ENCODE measurements at regions not wholly inside any gene's neighbourhood (a gene's known extent, or its start where the extent isn't known, plus 50 kb on each side); places are given as distances from the start of the nearest gene placed in this dataset.
"Not testable (repeated sequence)": the region's sequence is repeated elsewhere in the genome, so short reads cannot be mapped to it uniquely, and the experiment has no call there.

DNA sequence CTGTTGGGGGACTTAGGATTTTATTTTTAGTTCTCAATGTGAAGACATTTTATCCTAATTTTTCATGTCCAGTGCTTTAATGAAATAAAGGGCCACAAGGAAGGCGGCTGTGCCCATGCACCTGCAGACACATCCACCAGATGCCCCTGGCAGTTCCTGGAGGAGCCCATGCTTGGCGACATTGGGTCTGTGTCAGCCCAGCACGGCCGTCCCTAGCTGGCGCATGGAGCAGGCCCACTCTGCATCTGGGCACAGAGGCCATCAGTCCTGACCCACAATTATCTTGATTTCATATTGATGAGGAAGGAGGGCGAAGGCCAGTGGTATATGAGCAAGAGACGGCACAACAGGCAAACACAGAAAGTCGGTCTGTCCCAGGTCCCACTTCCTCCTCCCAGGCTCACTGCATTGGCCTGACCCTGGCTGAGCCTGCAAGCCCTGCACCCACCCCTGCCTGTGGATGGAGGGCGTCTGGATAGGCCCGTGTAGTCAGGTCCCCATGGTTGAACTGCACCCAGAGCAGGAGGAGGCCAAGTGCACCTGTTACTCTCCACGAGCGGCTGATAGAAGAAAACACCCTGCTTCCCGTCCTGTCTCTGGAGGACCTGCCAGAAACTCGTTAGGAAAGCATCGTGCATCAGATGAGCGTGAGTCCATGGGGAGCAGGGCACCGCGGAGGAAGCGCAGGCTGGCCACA is 296.9 kb downstream of the BRD1 start:
- DNase-seq (ENCODE audit: low read depth) = no peak

DNA sequence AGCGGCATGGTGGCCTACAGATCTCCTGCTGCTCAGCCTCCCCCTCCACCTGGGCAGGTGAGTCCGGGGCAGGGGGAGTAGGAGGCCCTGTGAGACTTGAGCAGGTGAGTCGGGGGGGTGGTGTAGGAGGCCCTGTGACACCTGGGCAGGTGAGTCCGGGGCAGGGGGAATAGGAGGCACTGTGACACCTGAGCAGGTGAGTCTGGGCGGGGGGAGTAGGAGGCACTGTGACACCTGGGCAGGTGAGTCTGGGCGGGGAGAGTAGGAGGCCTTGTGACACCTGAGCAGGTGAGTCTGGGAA is 299.3 kb downstream of the BRD1 start:
- DNase-seq (ENCODE audit: low read depth) = no peak

DNA sequence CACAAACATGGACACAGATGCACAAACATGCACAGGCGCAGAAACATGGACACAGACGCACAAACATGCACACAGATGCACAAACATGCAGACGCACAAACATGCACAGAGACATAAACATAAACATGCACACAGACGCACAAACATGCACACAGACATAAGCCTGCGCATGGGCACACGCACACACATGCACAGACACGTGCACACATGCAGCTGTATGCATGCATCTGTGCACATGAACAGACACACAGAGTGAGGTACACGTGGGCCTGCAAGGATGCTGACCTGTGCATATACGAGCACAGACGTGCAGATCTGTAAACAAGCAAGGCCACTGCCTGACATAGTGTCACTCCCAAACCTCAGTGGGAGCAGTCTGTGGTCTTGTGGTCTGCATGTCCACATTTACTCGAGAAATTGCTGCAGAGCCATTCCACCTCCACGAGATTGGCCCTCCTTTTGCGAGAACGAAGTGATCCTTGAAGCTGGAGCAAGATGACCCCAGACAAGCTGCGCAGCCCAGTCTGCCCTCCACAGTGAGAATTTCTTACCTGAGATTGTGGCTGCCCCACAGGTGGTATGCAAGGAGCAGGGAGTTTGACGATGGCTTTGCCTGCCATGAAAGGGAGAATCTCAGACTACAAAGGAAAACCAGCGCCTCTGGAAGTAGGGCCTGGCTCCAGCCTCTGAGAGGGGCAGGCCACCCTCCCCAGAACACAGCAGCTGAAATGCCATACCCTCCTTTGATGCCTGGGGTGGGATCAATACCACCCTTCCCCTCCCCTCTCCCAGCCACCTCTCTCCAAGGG is 299.9 kb downstream of the BRD1 start:
- no peak for DNase-seq (ENCODE audit: low read depth)

DNA sequence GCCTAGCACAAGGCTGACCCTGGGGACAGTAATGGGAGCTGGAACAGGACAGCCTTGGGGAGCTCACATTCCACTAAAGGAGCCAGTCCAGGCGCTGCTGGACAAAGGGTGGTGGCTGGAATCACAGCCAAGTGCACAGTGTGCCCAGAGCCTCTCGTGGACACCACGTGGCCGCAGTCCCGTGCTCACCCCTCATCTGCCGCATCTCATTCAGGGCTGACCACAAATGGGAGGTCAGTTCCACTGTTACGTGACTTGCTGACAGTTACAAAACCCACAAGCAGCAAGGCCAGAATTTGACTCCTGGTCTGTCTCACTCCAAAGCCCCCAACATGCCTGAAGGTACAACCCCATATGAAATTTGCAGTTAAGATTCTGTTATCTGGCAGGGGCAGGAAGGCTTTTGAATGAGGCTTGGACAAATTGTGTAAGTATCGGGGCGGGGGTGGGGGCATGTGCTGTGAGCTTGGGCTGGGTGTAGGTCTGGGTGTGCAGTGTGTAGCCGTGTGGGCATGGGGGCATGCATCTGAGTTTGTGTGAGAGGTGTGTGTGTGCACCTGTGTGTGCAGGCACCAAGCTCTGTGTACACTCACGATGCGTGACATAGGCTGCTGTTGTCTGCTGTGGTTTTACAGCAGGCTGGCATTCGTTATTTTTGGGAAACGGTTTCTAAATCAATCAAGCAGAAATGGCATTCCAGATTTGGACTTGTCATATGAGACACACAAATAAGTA is 301.7 kb downstream of the BRD1 start:
- no peak for DNase-seq (ENCODE audit: low read depth)

DNA sequence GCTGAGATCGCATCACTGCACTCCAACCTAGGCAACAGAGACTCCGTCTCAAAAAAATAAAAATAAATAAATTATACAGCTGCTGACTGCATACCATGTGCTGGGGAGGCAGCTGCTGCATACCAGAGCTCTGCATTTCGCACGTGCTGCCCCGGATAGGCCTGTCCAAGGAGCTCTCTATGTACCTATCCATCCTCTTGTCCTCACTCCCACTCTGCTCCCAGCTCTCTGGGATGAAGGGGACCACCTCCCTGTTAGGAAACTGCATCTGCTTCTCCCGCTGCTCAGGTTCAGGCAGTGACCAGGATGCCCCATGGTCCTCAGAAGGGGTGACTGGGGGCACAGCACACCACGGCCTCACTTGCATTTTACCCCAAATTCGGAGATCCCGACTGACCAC is 302.3 kb downstream of the BRD1 start:
- no peak for DNase-seq (ENCODE audit: low read depth)

DNA sequence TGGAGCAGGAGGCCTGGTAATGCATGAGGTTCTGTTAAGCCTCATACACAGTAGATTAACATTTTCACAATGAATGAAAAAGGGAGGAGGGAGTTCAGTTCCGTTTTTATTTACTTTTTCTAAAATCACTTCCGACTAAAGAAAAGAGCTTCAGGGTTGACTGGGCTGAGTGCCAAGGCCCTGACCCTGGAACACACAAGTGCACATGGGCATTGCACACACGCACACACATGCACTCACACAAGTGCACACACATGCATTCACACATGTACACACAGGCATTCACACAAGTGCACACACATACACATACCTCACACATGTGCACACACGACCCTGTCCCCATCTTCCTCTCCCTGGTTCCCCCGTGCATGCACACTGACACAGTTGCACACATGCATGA is 303.3 kb downstream of the BRD1 start:
- no peak for DNase-seq (ENCODE audit: low read depth)

DNA sequence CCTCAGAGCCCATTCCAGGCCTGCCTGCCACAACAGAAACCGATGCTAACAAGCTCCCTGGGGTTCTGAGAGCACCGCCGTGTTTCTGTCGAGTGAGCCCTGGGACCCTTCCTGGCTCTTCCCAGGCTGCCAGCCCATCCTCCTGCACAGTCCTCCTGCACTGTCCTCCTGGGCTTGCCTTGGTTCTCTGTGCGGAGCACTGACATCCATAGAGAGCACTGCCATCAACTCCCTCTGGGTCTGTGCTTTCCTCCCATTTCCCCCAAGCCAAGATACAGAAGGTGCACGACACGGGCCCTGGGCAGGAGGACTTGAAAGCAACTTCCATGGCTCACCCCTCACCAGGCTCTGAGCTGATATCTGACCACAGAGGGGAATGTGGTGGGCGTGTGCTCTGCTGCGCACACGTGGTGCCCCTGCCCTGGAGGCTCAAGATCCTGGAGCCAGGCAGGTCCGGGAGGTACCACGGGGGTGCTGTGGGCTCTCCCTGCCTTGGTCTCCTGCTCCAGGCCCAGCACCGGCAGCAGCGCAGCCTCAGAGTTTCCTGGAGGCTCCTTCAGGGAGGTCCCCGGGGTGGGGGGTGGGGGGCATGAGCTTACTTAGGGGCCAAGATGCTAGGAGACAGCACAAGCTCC is 304.2 kb downstream of the BRD1 start:
- no peak for DNase-seq (ENCODE audit: low read depth)

DNA sequence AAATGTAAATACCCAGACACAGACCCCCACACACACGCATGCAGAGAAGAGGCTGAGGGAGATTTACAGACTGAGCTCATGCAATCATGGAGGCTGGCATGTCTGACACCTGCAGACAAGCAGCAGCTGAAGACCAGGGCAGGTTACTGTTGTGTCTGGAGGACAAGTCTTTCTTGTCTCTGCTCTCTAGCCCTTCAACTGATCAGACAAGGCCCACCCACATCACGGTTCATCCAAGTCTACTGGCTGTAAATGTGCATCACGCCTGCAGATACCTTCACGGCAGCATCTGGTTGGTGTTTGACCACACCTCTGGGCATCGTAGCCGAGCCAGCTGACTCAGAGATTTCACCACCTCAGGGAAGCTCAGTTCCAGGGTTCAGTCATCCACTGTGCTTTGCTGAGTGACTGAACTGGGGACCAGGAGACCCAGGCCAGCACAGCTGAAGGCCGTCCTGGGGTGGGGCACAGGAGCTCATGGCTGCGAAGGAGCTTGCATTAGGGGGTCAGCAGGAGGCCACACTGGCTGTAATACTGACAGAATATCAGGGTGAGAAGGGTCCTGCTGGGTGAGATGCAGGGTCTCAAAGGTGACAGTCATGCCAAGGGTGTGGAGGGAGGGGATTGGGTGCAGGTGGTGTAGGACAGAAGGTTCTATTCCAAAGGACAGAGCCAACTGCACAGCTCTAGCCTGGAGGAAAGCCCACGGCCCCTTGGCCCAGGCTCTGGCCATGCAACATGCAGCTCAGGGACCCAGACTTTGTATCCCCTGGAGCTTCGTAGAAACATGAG is 304.9 kb downstream of the BRD1 start:
- DNase-seq (ENCODE audit: low read depth) = no peak

DNA sequence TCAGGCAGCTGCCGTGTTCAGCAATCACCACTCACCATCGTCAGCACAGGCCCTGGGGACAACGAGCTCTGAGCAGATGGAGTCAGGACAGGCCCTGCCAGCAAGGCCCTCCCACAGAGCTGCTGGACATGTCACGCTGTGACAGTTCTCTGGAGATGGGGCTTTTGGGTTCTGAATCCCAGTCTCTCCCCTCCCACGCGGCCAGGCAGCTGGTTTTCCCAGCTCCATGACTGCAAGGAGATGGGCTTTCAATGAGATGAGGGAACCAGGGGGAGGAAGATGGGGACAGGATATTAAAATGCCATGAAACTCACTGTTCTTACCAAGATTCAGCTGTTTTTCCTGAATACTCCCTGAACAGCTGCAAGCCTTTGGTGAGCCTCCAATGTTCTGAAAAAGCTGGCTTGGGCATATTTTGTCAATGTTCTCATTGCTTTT is 305.9 kb downstream of the BRD1 start:
- no peak for DNase-seq (ENCODE audit: low read depth)

DNA sequence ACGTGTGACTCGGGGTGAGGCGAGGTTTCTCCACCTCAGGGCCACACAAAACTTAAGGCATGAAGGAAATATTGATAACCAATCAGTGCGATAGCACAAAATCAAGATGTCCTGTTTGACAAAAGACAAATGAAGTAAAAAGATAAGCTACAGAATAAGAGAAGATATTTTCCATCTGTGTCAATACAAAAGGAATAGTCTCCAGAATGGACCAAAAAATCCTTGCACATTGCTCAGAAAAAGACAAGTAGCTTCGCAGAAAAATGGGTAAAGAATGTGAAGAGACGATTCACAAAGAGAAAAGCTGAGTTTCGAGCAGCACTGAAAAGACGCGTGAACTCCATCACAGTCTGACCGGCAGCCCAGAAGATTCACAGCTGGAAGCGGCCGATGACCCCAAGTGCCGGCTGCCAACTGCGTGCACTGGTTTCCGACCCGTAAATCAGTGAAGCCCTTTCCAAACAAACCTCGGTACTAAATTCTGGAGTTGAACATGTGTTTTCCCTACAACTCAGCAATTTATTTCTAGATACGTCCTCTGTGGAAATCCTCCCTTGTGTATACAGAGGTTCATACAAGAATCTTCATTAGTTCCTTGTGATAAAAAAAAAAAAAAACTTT is 308.4 kb downstream of the BRD1 start:
- DNase-seq (ENCODE audit: low read depth) = no peak

DNA sequence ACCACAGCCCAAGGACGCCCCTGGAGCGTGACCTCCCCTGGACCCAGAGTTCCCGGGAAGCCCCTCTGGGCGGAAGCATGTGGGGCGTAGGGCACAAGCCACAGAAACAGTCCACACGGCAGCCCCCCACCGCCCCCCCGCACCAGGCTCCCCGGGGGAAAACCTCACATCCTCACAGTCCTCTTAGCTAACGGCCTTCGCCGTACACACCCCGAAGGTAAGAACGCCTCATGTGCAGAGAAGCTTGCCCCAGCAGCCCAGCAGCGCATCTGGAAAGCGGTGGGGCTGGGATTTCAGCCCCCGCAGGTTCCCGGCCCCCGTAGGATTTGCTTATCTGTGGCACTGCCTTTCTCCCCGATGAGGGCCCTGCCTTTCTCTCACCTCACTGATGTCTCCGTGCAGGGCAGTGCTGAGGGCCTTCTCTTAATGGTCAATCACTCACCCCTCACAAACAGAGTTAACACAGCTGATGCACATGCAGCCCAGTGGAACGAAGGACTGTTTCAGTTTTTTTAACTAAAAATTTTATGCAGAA is 309.2 kb downstream of the BRD1 start:
- no peak for DNase-seq (ENCODE audit: low read depth)

DNA sequence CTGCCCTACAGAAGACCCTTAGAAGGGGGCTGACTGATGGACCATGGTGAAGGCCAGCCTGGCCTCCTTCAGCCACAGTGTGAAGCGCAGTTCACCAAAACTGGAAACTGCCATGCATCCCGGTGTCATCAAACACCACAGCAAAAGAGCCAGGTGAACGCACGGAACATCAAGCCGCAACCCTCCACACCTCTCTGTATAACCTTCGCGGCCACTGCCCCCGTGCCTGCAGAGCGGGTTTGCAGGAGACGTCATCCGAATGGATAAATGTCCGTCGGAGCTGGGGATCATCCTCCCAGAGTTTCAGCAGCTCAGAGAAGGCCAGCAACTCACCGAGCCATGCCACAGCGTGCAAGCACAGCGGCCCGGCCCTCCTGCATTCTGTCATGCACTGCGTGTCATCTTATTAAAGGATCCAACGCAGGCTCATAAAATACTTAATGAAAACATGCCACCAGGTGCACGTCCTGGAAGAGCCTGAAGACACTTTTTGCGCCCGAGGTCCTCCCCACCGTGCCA is 309.9 kb downstream of the BRD1 start:
- no peak for DNase-seq (ENCODE audit: low read depth)

DNA sequence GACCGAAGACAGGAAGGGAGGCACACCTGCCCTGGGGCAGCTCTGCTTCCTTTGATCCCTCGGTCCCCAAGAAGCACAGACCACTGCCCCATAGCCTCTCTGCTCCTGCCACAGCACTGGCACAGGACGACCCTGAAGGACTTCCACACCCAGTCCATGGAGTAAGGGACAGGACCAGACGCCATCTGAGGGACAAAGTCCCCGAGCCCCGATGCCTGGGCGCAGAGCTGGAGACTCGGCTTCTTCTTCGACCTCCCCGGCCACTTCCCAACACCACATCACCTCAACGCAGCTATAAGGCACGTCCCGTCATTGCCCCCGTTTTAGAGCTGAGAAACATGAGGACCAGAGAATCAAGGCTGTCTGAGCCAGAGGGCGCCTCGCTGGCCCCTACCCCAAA is 310.5 kb downstream of the BRD1 start:
- no peak for DNase-seq (ENCODE audit: low read depth)

DNA sequence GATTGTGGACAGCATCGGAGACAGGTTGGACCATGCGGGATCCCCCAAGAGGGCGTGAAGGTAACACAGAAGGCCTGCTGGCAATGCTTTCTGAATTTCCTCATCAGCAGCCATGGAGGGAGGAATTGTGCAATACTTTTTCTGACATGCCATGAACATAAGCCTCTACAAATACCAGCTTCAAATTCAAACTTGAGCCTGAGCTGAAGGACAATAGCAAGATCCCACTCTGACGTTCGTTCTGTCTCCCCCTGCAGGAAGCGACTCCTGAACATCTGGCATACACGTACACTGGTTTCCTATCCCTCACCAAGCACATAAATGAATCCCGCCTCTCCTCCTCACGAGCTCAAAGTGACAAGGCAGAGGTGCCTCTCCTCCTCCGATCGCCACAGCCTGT is 312.2 kb downstream of the BRD1 start:
- no peak for DNase-seq (ENCODE audit: low read depth)

DNA sequence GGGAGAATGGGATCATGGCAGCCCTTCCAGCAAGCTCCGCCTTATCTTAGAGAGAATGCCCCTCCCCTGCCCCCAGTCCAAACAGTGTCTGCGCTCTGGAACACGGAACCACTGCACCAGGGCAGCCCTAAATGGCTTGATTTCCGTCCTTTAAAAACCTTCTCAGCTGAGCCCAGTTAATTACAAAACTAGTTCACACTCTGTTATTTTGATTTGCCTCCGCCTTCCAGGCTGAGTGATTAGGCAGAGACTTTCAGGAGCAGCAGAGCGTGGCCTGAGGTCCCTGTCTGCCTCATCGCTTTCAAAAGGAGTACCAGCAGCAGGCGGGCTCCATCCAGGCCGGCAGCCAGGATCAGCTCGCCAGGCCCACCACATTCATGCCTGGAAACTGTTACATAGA is 313.0 kb downstream of the BRD1 start:
- DNase-seq (ENCODE audit: low read depth) = no peak

DNA sequence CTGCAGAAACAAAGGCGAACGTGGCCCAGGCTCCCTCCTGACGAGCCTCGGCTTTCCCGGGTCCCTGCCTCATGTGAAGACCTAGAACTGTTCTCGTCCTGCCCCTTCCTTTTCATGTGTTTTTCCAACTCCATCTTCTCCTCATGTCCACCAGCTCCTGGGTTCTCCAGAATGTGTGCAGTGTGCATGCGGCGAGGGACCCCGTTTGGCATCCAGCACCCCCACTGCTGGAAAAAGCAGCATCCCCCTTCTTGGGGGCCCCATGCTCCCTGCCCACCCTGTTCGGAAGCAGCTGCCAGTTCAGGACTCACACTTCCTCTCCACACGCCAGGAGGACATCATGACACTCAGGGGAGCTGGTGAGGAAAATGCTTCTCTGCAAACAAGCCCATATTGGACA is 313.5 kb downstream of the BRD1 start:
- DNase-seq (ENCODE audit: low read depth) = no peak

DNA sequence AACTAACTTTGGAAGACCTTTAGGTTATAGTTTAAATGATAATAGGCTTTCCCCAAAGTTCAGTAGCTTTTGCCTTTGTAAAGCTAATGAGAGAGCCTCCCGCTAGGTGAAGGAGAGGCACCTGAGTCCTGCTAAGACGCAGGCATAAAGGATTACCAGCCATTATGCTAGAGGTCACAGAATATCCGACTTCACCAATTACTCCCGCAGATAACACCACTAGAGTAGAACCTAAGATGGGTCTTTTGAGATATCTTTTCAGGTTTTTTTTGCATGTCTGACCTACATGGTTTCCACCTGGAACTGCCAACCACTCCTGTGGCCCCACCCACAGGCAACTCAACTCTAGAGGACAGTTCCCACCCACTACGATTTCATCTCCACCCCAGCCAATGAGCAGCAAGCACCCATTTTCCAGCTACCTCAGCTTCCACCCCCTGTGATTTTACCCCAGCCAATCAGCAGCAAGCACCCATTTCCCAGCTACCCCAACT is 314.3 kb downstream of the BRD1 start:
- DNase-seq (ENCODE audit: low read depth) = no peak

DNA sequence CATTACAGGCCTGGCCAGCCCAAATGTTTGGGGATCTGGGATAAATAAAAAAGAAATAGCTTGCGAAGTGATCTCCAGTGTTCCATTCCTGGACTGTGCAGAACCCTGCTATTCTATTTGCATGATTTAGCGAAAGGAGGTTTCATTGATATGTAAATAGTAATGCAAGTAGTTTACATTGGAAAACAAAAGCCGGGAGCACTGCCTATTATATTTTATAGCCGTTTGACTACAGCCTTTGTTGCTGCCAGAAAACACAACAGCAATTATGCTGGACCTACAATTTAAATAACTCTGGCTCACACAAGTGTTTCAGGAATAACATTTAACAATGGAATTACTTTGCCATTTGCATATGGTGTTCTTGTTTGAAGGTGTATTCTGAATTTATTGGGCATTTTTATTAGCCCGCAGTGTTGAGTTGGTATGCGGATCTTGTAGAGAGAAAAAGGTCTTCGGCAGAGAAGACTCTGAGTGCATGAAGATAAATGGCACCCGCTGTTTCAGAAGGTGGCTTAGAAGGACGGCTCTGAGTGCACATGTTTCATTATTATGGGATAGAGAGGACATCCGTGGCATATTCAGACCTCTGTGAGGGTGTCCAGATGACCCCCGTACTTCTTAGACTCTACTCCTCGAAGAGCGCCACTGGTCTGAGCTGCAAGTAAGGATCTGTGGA is 315.0 kb downstream of the BRD1 start:
- DNase-seq (ENCODE audit: low read depth) = no peak

DNA sequence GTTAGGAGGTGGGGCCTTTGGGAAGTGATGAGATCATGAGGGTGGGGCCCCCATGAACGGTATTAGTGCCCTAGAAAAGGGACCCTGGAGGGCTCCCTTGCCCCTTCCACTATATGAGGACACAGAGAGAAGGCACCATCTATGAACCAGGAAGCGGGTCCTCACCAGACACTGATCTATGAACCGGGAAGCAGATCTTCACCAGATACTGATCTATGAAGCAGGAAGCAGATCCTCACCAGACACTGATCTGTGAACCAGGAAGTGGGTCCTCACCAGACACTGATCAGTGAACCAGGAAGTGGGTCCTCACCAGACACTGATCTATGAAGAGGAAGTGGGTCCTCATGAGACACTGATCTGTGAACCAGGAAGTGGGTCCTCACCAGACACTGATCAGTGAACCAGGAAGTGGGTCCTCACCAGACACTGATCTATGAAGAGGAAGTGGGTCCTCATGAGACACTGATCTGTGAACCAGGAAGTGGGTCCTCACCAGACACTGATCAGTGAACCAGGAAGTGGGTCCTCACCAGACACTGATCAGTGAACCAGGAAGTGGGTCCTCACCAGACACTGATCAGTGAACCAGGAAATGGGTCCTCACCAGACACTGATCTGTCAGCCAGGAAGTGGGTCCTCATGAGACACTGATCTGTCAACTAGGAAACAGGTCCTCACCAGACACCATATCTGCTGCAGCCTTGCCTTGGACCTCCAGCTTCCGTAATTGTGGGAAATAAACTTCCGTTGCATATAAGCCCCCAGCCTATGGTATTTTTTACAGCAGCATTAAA is 316.1 kb downstream of the BRD1 start:
- not testable (repeated sequence) for DNase-seq (ENCODE audit: low read depth)
